OCI-LY3 (cell line): ENCODE measurements at regions not wholly inside any gene's neighbourhood (a gene's known extent, or its start where the extent isn't known, plus 50 kb on each side); places are given as distances from the start of the nearest gene placed in this dataset.
A peak's percentile ranks its signal among the peaks of the same experiment; 100 is the strongest.

ENCODE experiments used
- H2AFZ ChIP-seq: fragments of 200-600, 300-600 bp; shearing (Covaris generic); 2 replicates; pipeline ENCODE4 v1.6.0; 2014; ENCODE audit warnings: antibody characterized with exemption, low read depth, low read length
- H3K27ac ChIP-seq: fragments of 200-600, 300-600 bp; sonication (generic); 2 replicates; pipeline ENCODE4 v1.5.1; 2014; ENCODE audit warnings: mild to moderate bottlenecking, low read length, moderate library complexity, mixed read lengths
- H3K27me3 ChIP-seq: fragments of 200-600, 300-600 bp; sonication (generic); 2 replicates; pipeline ENCODE4 v1.6.1; 2014; ENCODE audit warnings: low read depth, low read length, mixed read lengths
- H3K36me3 ChIP-seq: fragments of 200-600, 300-600 bp; sonication (generic); replicated peaks from 2 replicates; pipeline ENCODE3; 2014; ENCODE audit warnings: low read depth, low read length, mixed read lengths
- H3K4me1 ChIP-seq: fragments of 300-600, 200-600 bp; sonication (generic); 2 replicates; pipeline ENCODE4 v1.6.1; 2014; ENCODE audit warnings: low read length, mixed read lengths
- H3K4me2 ChIP-seq: fragments of 200-600, 300-600 bp; sonication (generic); 2 replicates; pipeline ENCODE4 v1.6.1; 2014; ENCODE audit warnings: low read length, mixed read lengths
- H3K4me3 ChIP-seq: fragments of 300-600, 200-600 bp; sonication (generic); 2 replicates; pipeline ENCODE4 v1.5.1; 2014; ENCODE audit warnings: antibody characterized with exemption, mild to moderate bottlenecking, low read length, moderate library complexity
- H3K79me2 ChIP-seq: fragments of 300-600, 200-600 bp; shearing (Covaris generic); 2 replicates; pipeline ENCODE4 v1.6.1; 2014; ENCODE audit warnings: mild to moderate bottlenecking, low read length, mixed read lengths
- H3K9ac ChIP-seq: fragments of 300-600, 200-600 bp; shearing (Covaris generic); 2 replicates; pipeline ENCODE4 v1.6.0; 2014; ENCODE audit warnings: mild to moderate bottlenecking, low read length, moderate library complexity
- H3K9me3 ChIP-seq: fragments of 200-600, 300-600 bp; shearing (Covaris generic); 2 replicates; pipeline ENCODE4 v1.6.1; 2014; ENCODE audit warnings: low read length, mixed read lengths; ENCODE audit not compliant: insufficient read depth
- H4K20me1 ChIP-seq: fragments of 200-600, 300-600 bp; sonication (generic); 2 replicates; pipeline ENCODE4 v1.6.1; 2016; ENCODE audit warnings: low read length, mixed read lengths; ENCODE audit not compliant: insufficient read depth
- EZH2phosphoT487 ChIP-seq: fragments of 200-600 bp; shearing (Covaris generic); IDR thresholded peaks from 2 replicates; pipeline ENCODE4 v1.6.1; 2018; ENCODE audit warnings: antibody characterized with exemption, mixed run types, low read depth
- TF ChIP-seq, protein P1 (sequence below): fragments of 200-600, 300-600 bp; sonication (generic); IDR thresholded peaks from 2 replicates; pipeline ENCODE4 v1.5.1; 2014; ENCODE audit warnings: antibody characterized with exemption, low read length, low read depth

DNA sequence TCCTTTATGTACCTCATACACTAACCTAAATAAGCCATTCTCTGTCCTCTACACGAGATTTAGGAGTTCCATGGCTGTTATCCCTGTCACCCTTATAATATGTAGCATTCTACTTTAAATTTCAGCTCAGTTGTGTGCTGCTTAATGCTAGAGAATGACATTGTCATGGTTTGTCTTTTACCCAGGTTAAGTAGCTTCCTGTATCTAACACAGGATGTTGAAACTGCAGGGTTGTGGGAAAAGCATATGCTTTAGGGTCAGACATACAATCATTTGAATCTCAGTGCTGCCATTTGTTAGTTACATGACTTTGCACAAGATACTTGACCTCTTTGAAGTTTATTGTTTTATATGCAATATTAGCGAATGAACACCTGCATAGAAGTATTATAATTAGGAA lies 235.1 kb upstream of the CACNA2D1 start:
- Histone ChIP-seq H3K79me2 (no peaks in the 10 kb centered on the region), H3K36me3 (no peaks in the 10 kb centered on the region), H3K27ac (no peak overlapping the region), H3K4me2 (no peak overlapping the region), H3K9ac (no peak overlapping the region), H3K4me3 (no peak overlapping the region), H3K9me3 (no peaks in the 10 kb centered on the region), H3K27me3 (no peaks in the 10 kb centered on the region), H4K20me1 (no peaks in the 10 kb centered on the region), H2AFZ (peak overlapping the region; percentile 62), H3K4me1 (no peaks in the 10 kb centered on the region)
- TF ChIP-seq EZH2phosphoT487 = no peak
- TF ChIP-seq, protein P1, sequence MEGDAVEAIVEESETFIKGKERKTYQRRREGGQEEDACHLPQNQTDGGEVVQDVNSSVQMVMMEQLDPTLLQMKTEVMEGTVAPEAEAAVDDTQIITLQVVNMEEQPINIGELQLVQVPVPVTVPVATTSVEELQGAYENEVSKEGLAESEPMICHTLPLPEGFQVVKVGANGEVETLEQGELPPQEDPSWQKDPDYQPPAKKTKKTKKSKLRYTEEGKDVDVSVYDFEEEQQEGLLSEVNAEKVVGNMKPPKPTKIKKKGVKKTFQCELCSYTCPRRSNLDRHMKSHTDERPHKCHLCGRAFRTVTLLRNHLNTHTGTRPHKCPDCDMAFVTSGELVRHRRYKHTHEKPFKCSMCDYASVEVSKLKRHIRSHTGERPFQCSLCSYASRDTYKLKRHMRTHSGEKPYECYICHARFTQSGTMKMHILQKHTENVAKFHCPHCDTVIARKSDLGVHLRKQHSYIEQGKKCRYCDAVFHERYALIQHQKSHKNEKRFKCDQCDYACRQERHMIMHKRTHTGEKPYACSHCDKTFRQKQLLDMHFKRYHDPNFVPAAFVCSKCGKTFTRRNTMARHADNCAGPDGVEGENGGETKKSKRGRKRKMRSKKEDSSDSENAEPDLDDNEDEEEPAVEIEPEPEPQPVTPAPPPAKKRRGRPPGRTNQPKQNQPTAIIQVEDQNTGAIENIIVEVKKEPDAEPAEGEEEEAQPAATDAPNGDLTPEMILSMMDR = no peak

DNA sequence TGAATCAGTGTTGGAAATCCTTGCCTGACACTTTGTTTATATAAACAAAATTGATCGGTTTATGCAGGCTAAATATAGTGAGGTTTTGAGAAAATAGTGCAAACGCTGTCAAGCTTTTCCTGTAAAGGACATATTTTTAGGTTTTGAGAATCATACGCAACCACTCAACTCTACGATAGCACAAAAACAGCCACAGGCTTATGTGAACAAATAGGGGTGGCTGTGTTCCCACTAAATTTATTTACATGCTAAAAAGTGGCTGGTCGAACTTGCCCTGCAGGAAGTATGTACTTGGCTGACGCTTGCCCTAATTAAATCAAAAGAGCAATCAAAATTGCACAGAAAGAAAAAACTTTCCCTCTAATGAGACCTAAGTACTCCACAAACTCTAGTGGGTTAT lies 234.7 kb upstream of the CACNA2D1 start:
- Histone ChIP-seq H3K4me1 (no peaks in the 10 kb centered on the region), H3K4me3 (no peak overlapping the region), H3K4me2 (no peak overlapping the region), H3K79me2 (no peaks in the 10 kb centered on the region), H4K20me1 (no peaks in the 10 kb centered on the region), H3K27ac (no peak overlapping the region), H3K36me3 (no peaks in the 10 kb centered on the region), H3K9me3 (no peaks in the 10 kb centered on the region), H3K27me3 (no peaks in the 10 kb centered on the region), H2AFZ (peak overlapping the region; percentile 62), H3K9ac (no peak overlapping the region)
- no peak for TF ChIP-seq EZH2phosphoT487
- TF ChIP-seq, protein P1 = no peak

DNA sequence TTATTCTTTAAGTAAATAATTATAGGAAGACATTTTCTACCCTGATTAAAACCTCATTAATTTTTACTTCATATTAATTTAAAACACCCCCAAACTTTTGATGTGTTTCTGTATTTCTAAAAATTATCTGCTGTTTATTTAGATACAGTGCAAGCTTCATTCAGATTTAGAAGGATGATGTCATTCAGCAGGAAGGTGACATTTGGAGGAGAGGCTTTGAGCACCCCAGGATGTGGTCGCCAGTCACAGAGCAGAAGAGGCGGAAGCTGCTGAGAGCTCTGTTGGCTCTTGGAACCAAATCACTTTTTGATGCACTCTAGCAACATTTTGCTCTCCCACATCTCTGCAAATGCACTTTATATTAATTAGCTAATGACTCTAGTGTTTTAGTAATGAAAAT lies 233.9 kb upstream of the CACNA2D1 start:
- H3K36me3 ChIP-seq = no peaks in the 10 kb centered on the region
- no peak overlapping the region for H3K4me3 ChIP-seq
- H3K4me1 ChIP-seq = no peaks in the 10 kb centered on the region
- H4K20me1 ChIP-seq = no peaks in the 10 kb centered on the region
- H3K79me2 ChIP-seq = no peaks in the 10 kb centered on the region
- no peak overlapping the region for H3K9ac ChIP-seq
- H3K27ac ChIP-seq = no peak overlapping the region
- H2AFZ ChIP-seq = no peak overlapping the region
- H3K9me3 ChIP-seq = no peaks in the 10 kb centered on the region
- TF ChIP-seq, protein P1 = no peak
- TF ChIP-seq EZH2phosphoT487 = no peak
- no peaks in the 10 kb centered on the region for H3K27me3 ChIP-seq
- H3K4me2 ChIP-seq = no peak overlapping the region

DNA sequence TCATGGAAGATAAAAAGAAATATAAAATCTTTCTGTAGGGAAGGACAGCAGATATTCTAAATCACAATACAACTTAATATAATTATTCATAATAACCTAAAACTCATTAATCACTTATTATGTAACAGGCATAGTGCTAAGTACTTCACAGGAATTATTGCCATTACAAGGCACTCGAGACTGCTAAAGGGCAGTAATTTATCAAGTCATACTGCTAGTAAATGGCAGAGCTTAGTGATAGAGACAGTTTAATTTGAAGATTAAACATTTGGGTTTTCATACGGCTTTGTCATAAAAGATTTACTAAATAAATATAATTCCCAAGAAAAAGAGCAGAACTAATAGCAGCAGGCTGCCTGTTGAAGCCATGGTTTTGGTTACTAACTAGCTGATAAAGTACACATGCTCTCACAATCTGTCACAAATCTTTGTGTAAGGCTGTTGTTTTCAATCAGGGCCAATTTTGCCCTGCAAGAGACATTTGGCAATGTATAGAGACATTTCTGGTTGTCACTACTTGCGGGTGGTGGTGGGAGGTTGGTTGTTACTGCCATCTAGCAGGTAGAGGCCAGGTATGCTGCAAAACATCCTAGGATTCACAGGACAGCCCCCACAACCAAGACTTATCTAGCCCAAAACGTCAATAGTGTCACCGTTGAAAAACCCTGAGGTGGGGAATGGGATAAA lies 233.3 kb upstream of the CACNA2D1 start:
- Histone ChIP-seq H2AFZ (no peak overlapping the region), H3K9me3 (no peaks in the 10 kb centered on the region), H3K4me2 (no peak overlapping the region)

More for the DNA sequence above, 233.3 kb upstream of the CACNA2D1 start:
- no peak for TF ChIP-seq EZH2phosphoT487
- TF ChIP-seq, protein P1 = no peak
- Histone ChIP-seq H3K4me3 (no peak overlapping the region), H3K27ac (no peak overlapping the region), H3K4me1 (no peaks in the 10 kb centered on the region), H3K79me2 (no peaks in the 10 kb centered on the region), H3K9ac (no peak overlapping the region), H4K20me1 (no peaks in the 10 kb centered on the region), H3K36me3 (no peaks in the 10 kb centered on the region), H3K27me3 (no peaks in the 10 kb centered on the region)
